Activated CD4-positive, alpha-beta memory T cell treated with anti-CD3 and anti-CD28 coated beads for 36 hours (primary cell): ENCODE measurements at regions not wholly inside any gene's neighbourhood (a gene's known extent, or its start where the extent isn't known, plus 50 kb on each side); places are given as distances from the start of the nearest gene placed in this dataset.

Experiments used
- CTCF ChIA-PET: fragments of 350-600 bp; sonication (Branson Sonifier 250); formaldehyde crosslinking; loops from one replicate; lab custom pipeline; 2021; ENCODE audit warnings: antibody characterized with exemption, inconsistent platforms; lab: Charles Lee
- POLR2A ChIA-PET: fragments of 350-600 bp; sonication (Branson Sonifier 250); formaldehyde crosslinking; loops from one replicate; lab custom pipeline; 2021; ENCODE audit warnings: antibody characterized with exemption; lab: Charles Lee
- DNase-seq: peaks from one replicate; pipeline ENCODE4 v3.0.0-alpha.2; 2020
- H3K27ac Mint-ChIP-seq: one replicate; pipeline ENCODE4 v1.8.0; 2021; ENCODE audit warnings: mixed read lengths
- H3K27me3 Mint-ChIP-seq: one replicate; pipeline ENCODE4 v1.8.0; 2021; ENCODE audit warnings: mixed read lengths
- H3K36me3 Mint-ChIP-seq: one replicate; pipeline ENCODE4 v1.8.0; 2021; ENCODE audit warnings: mixed read lengths
- H3K4me1 Mint-ChIP-seq: one replicate; pipeline ENCODE4 v1.8.0; 2021; ENCODE audit warnings: low read depth, mixed read lengths
- H3K4me3 Mint-ChIP-seq: one replicate; pipeline ENCODE4 v1.8.0; 2021; ENCODE audit warnings: mild to moderate bottlenecking, mixed read lengths
- H3K9me3 Mint-ChIP-seq: one replicate; pipeline ENCODE4 v1.8.0; 2021; ENCODE audit warnings: mixed read lengths
- intact Hi-C: fragments of 100-400 bp; cut with micrococcal nuclease; formaldehyde crosslinking; loops from one replicate; pipeline ENCODE4 v1.15.1; 2023

DNA sequence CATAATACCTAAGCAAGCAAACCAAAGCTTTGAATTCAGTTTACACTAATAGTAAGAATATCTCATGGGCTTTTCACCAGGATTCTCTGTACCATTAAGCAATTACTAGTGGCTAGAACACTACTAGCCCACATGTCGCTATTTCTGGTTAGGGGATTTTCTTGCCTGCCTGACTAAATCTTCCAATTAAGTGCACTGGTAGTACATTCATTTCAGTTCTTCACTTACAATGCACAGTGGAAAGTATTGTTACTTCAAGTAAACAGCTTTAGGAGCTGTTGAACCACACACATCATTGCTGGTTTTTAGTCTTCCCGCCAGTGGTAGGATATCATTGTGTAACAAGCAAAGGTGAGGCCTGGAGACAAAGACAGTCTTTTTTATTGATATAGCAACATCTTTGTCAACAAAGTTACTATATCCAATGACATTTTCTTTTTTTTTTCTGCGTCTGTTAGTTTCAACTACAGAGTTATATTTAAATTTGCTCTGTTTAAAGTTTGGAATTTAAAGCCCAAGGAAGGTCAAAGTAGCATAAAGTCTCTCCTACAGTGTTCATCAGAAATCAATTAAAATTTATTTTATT is 826.8 kb upstream of the NR2F2 start:
- Mint-ChIP-seq H3K36me3 (no peaks in the 10 kb centered on the region), H3K27me3 (no peaks in the 10 kb centered on the region), H3K27ac (no peak overlapping the region), H3K9me3 (no peaks in the 10 kb centered on the region), H3K4me3 (no peak overlapping the region), H3K4me1 (peaks cover 1% of the 10 kb centered on the region)
- ChIA-PET CTCF (interaction anchor here (1.0 kb wide), 1 partner anchor 55 kb away, joined by 3 read pairs; no protein-coding TSS in a partner anchor), POLR2A (no interaction called here)
- intact Hi-C loops, result no loop called here
- DNase-seq, result no peak

DNA sequence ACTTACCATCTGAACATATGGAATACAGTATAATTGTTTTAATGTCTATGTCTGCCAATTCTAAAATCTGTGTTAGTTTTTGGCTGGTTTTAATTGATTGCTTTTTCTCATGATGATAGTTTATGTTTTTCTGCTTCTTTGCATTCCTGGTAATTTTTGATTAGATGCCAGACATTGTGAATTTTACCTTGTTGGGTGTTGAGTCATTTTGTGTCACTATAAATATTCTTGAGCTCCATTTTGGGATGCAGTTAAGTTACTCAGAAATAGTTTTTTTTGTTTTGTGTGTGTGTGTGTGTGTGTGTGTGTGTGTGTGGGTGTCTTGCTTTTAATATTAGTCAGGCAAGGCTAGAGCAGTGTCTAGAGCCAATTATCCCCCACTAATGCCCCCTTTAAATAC is 818.8 kb upstream of the NR2F2 start:
- CTCF ChIA-PET, result no interaction called here

DNA sequence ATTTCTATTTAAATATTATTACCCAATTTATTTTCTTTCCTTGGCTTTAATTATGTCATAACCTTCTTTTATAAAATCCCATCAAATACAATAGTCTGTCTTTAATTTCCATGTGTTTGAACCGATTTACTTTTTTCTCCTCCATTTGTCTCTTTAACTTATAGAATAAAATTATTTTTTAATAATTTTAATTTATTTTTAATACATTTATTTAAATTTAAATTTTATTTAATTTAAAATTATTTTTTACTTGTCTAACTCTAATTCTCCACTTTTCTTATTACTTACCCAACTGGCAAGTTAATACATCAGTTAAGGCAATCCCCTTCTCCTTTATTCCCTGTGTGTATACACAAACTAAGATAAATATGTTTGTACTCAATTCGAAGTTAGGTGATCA is 817.6 kb upstream of the NR2F2 start:
- Mint-ChIP-seq H3K4me3 (no peak overlapping the region), H3K36me3 (no peaks in the 10 kb centered on the region), H3K4me1 (no peaks in the 10 kb centered on the region), H3K9me3 (peaks cover 2% of the 10 kb centered on the region), H3K27me3 (peaks cover 1% of the 10 kb centered on the region), H3K27ac (no peak overlapping the region)
- DNase-seq, result no peak
- CTCF ChIA-PET, result no interaction called here
- POLR2A ChIA-PET, result no interaction called here
- intact Hi-C loops, result no loop called here

More for the DNA sequence above, 818.8 kb upstream of the NR2F2 start:
- no peak for DNase-seq
- no peaks in the 10 kb centered on the region for H3K4me1 Mint-ChIP-seq
- intact Hi-C loops, result no loop called here
- H3K9me3 Mint-ChIP-seq, result peaks cover 2% of the 10 kb centered on the region
- POLR2A ChIA-PET, result no interaction called here
- no peaks in the 10 kb centered on the region for H3K36me3 Mint-ChIP-seq
- no peak overlapping the region for H3K27ac Mint-ChIP-seq
- no peak overlapping the region for H3K4me3 Mint-ChIP-seq
- H3K27me3 Mint-ChIP-seq, result peaks cover 1% of the 10 kb centered on the region

DNA sequence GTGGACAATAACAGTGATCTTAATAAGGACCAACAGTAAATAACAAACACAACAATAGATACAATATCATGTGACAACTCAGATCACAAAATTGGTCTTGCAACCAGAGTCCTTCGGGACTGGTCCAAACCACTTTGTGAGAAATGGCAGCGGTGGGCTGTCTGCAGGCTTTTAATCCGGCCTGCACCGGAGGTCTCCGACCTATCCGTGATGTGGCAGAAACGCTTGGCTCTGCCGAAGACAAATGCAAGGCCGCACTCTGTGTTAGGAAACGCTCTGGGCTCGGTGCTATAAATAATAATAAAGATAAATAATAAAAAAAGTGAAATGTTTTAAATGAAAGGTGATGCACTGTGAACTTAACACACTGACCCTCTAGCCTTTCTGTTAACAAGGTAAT is 810.6 kb upstream of the NR2F2 start:
- no peak overlapping the region for H3K27ac Mint-ChIP-seq
- ChIA-PET POLR2A (no interaction called here), CTCF (no interaction called here)
- H3K36me3 Mint-ChIP-seq, result no peaks in the 10 kb centered on the region
- H3K9me3 Mint-ChIP-seq, result peaks cover 3% of the 10 kb centered on the region
- H3K27me3 Mint-ChIP-seq, result peaks cover 1% of the 10 kb centered on the region
- intact Hi-C loops, result no loop called here
- no peak for DNase-seq
- no peak overlapping the region for H3K4me3 Mint-ChIP-seq
- H3K4me1 Mint-ChIP-seq, result no peaks in the 10 kb centered on the region

DNA sequence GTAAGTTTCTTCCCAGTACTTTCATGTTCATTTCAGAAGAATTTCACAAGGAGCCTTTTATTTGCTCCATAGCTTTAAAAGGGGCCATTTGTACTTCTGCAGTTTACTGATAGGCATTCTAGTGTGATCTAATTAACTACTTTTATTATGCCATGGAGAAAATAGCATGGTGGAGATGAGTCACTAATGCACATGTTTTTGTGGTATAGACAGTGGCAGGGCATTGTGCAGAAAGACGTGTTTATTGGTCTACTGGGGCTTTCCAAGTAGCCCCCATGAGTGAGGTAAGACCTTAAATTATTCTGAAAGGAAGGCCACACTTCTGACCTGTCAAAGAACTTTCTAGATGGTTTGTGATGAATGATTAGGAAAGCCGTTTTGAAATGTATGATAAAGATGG is 810.0 kb upstream of the NR2F2 start:
- ChIA-PET CTCF (no interaction called here), POLR2A (no interaction called here)
- intact Hi-C loops, result no loop called here
- peaks cover 6% of the 10 kb centered on the region for H3K9me3 Mint-ChIP-seq
- no peaks in the 10 kb centered on the region for H3K27me3 Mint-ChIP-seq
- DNase-seq, result no peak
- no peaks in the 10 kb centered on the region for H3K36me3 Mint-ChIP-seq
- H3K4me3 Mint-ChIP-seq, result no peak overlapping the region
- H3K27ac Mint-ChIP-seq, result no peak overlapping the region
- no peaks in the 10 kb centered on the region for H3K4me1 Mint-ChIP-seq

DNA sequence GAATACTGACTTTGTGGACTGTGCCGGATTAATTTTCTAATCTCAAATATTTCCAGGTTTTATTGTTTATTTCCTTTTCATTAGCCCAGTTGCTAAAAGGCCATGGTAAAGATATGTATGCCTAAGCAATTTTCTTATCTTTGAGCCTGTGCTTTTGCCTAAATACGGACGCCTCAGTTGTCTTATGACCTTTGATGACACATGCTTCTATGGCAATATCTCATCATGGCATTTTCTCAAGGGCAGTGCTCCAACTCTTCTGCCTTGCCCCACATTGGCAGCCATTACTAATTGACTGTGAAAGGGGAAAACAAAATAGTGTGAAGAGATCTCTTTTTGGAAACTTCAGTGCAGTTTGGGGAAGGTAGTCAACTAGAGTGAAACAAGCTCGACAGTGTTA is 809.6 kb upstream of the NR2F2 start:
- Mint-ChIP-seq H3K36me3 (no peaks in the 10 kb centered on the region), H3K4me1 (no peaks in the 10 kb centered on the region), H3K9me3 (peaks cover 6% of the 10 kb centered on the region), H3K27ac (no peak overlapping the region), H3K27me3 (no peaks in the 10 kb centered on the region), H3K4me3 (no peak overlapping the region)
- no peak for DNase-seq
- POLR2A ChIA-PET, result no interaction called here
- CTCF ChIA-PET, result no interaction called here
- intact Hi-C loops, result no loop called here

DNA sequence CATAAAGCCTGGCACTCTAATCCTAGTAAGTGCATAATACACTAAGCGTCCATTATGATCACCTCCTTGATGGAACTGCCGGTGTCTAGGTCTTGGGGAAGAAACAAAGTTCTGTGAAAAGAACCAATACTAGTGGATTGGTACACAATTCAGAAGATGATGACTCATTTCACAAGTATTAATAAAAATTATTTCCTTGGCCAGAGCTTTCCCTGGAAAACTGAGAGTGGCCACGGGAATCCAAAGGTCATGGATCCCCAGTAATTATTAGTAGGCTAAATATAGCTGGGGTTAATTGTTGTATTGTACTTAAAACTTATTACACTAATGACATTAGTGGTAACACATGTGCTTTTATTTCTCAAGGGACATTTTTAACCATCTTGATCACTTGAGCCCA is 808.0 kb upstream of the NR2F2 start:
- no peak for DNase-seq
- POLR2A ChIA-PET, result no interaction called here

DNA sequence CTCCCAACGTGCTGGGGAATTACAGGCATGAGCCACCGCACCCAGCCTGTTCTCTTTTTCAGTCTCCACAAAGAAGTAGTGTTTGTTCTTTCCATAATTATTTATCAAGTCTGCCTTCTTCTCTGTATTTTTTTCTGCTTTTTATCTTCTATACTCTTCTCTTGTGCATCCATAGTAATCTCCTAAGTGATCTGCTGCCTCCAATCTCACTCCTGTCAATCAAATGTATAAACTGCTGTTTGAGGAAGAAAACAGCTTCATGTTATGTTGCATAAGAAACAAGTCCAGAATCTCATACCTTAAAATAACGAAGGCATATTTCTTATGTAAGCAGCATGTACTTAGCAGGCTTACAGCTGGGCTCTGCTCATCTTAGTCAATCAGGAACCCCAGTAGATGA is 801.6 kb upstream of the NR2F2 start:
- Mint-ChIP-seq H3K4me1 (no peaks in the 10 kb centered on the region), H3K9me3 (peaks cover 9% of the 10 kb centered on the region), H3K36me3 (no peaks in the 10 kb centered on the region), H3K27ac (no peak overlapping the region), H3K27me3 (no peaks in the 10 kb centered on the region), H3K4me3 (no peak overlapping the region)
- ChIA-PET POLR2A (interaction anchor here (0.6 kb wide), 1 partner anchor 38 kb away, joined by 3 read pairs; no protein-coding TSS in a partner anchor), CTCF (no interaction called here)
- DNase-seq, result no peak
- intact Hi-C loops, result no loop called here

More for the DNA sequence above, 808.0 kb upstream of the NR2F2 start:
- H3K36me3 Mint-ChIP-seq, result no peaks in the 10 kb centered on the region
- intact Hi-C loops, result no loop called here
- no peaks in the 10 kb centered on the region for H3K4me1 Mint-ChIP-seq
- CTCF ChIA-PET, result no interaction called here
- H3K27me3 Mint-ChIP-seq, result no peaks in the 10 kb centered on the region
- H3K4me3 Mint-ChIP-seq, result no peak overlapping the region
- no peak overlapping the region for H3K27ac Mint-ChIP-seq
- peaks cover 12% of the 10 kb centered on the region for H3K9me3 Mint-ChIP-seq

DNA sequence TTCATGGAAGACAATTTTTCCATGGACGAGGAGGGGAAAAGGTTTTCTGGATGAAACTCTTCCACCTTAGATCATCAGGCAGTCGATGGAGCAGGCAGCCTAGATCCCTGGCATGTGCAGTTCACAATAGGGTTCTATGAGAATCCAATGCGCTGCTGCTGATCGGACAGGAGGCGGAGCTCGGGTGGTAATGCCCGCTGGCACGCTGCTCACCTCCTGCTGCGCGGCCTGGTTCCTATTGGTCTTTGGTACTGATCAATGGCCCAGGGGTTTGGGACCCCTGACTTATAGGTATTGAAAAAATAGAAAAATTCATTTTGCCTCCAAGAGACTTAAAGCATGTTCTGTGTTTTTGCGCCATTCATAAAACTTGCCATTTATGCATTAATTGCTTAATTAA is 793.9 kb upstream of the NR2F2 start:
- no peaks in the 10 kb centered on the region for H3K4me1 Mint-ChIP-seq

DNA sequence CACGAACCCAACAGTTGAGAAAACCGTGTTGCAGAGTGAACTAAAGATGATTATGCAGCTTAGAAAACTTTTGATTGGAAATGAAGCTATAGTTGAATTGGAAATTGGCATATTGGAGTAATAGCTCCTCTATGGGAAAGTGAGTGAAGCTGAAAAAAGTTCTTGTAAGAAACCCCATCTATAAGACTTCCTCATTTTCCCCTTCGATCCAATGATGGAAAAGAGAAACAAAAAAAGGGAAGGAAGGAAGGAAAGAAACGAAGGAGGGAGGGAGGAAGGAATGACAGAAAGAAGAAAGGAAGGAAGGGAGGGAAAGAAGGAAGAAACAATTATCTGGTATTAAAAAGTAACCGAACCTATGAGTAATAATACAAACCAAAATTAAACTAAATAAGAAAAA is 791.8 kb upstream of the NR2F2 start:
- no peaks in the 10 kb centered on the region for H3K27me3 Mint-ChIP-seq
- DNase-seq, result no peak
- intact Hi-C loops, result no loop called here
- POLR2A ChIA-PET, result no interaction called here
- CTCF ChIA-PET, result no interaction called here
- no peak overlapping the region for H3K4me3 Mint-ChIP-seq
- H3K36me3 Mint-ChIP-seq, result no peaks in the 10 kb centered on the region
- H3K27ac Mint-ChIP-seq, result no peak overlapping the region
- H3K9me3 Mint-ChIP-seq, result no peaks in the 10 kb centered on the region
- H3K4me1 Mint-ChIP-seq, result no peaks in the 10 kb centered on the region

More for the DNA sequence above, 793.9 kb upstream of the NR2F2 start:
- ChIA-PET POLR2A (no interaction called here), CTCF (no interaction called here)
- no peak for DNase-seq
- no peaks in the 10 kb centered on the region for H3K27me3 Mint-ChIP-seq
- no peak overlapping the region for H3K27ac Mint-ChIP-seq
- intact Hi-C loops, result no loop called here
- H3K4me3 Mint-ChIP-seq, result no peak overlapping the region
- no peaks in the 10 kb centered on the region for H3K36me3 Mint-ChIP-seq
- no peaks in the 10 kb centered on the region for H3K9me3 Mint-ChIP-seq

DNA sequence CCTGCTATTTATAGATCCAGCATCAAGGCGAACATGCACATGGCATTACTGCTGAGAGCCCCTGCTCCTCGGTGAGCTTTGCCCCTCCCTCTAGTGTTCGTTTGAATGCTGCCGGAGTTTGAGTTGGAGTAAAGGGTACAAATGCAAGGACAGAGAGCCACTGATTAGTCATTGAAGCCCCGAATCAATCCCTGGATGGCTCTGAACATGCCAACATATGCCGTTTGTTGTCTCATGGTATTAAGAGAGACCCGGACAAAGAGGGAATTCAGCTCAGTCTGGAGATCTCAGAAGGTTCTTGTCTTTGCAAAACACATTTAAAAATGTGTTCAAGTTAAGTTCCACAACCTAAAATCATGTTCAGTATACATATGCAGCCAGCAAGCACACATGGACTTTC is 789.2 kb upstream of the NR2F2 start:
- Mint-ChIP-seq H3K27ac (no peak overlapping the region), H3K36me3 (no peaks in the 10 kb centered on the region), H3K4me3 (no peak overlapping the region), H3K27me3 (no peaks in the 10 kb centered on the region), H3K4me1 (no peaks in the 10 kb centered on the region), H3K9me3 (no peaks in the 10 kb centered on the region)
- DNase-seq, result no peak
- intact Hi-C loops, result no loop called here
- CTCF ChIA-PET, result no interaction called here
- POLR2A ChIA-PET, result no interaction called here

DNA sequence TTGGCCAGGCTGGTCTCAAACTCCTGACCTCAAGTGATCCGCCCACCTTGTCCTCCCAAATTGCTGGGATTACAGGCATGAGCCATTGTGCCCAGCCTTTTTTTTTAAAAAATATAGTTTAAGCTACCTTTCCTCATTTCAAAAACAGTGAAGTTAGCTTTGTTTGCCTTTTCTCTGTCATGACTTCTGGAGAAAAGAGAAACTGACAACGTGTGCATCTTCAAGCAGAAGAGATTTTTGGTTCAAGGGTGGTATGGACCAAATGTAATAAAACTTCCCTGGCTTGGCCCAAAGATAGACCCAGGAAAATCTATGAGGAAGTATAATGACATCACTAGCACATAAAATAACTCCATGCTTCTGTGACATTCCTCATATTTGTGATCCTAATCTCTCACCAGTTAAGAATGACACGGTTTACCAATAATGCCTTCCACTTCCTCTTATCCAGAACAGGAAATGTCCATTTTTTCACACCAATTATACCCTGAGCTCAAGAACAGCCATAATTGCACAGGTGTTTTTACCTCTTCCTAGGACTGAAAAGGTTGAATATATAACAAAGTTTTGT is 781.2 kb upstream of the NR2F2 start:
- H3K36me3 Mint-ChIP-seq, result no peaks in the 10 kb centered on the region
- intact Hi-C loops, result no loop called here
- no peak for DNase-seq
- H3K27ac Mint-ChIP-seq, result no peak overlapping the region
- ChIA-PET POLR2A (no interaction called here), CTCF (interaction anchor here (0.6 kb wide), 1 partner anchor 524 kb away, joined by 3 read pairs; no protein-coding TSS in a partner anchor)
- no peak overlapping the region for H3K4me3 Mint-ChIP-seq
- H3K9me3 Mint-ChIP-seq, result no peaks in the 10 kb centered on the region
- H3K4me1 Mint-ChIP-seq, result no peaks in the 10 kb centered on the region
- H3K27me3 Mint-ChIP-seq, result no peaks in the 10 kb centered on the region

DNA sequence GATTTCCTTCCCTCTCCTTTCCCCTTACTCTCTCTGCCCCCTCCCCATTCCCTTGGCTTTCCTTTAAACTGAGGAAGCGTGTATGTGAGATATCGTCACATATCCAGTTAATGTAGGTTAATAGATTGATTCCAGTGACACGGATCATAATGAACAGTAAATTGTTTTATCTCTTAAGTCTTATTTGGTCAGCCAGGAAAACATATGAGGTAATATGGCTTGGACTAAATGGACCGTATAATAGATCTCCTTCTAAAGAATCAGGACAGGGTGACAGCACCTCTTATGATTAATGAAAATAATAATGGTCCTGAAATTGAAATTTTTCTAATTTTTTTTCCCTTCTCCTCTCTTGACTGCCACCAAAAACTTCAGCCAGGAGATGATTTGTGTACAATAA is 779.8 kb upstream of the NR2F2 start:
- no peak overlapping the region for H3K4me3 Mint-ChIP-seq
- no peaks in the 10 kb centered on the region for H3K4me1 Mint-ChIP-seq
- H3K36me3 Mint-ChIP-seq, result no peaks in the 10 kb centered on the region
- H3K27ac Mint-ChIP-seq, result no peak overlapping the region
- ChIA-PET POLR2A (no interaction called here), CTCF (no interaction called here)
- intact Hi-C loops, result no loop called here
- DNase-seq, result no peak
- H3K27me3 Mint-ChIP-seq, result no peaks in the 10 kb centered on the region
- H3K9me3 Mint-ChIP-seq, result no peaks in the 10 kb centered on the region
